ENCODE measurements at regions not wholly inside any gene's neighbourhood (a gene's known extent, or its start where the extent isn't known, plus 50 kb on each side); places are given as distances from the start of the nearest gene placed in this dataset.

DNA sequence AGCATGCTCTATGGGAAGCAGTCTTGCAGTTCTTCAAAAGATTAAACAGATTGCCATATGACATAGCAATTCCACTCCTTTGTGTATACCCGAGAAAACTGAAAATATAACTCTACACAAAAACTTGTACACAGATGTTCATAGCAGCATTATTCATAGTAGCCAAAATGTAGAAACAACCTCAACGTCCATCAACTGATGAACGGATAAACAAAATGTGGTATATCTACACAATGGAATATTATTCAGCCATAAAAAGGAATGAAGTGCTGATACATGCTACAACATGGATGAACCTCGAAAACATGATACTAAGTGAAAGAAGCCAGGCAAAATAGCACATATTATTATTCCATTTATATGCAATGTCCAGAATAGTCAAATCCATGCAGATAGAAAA lies 221.2 kb upstream of the PSMD7 start:
- Histone ChIP-seq H3K4me3 (no peak overlapping the region), H3K27me3 (no peaks in the 10 kb centered on the region), H3K4me1 (no peaks in the 10 kb centered on the region), H3K9me3 (no peaks in the 10 kb centered on the region), H3K36me3 (no peaks in the 10 kb centered on the region), H3K27ac (no peak overlapping the region)
- WGBS: 88% methylated on average over 4 of the region's 4 CpGs
- DNase-seq (ENCODE audit: low spot score in 2 of 2): no peak
- TF ChIP-seq POLR2A (IDR thresholded peaks at IDR 0.05): no peak
- no peak for TF ChIP-seq EP300 (IDR thresholded peaks at IDR 0.05)
- no peak for TF ChIP-seq POLR2AphosphoS5 (IDR thresholded peaks at IDR 0.05)
- TF ChIP-seq, protein P1, sequence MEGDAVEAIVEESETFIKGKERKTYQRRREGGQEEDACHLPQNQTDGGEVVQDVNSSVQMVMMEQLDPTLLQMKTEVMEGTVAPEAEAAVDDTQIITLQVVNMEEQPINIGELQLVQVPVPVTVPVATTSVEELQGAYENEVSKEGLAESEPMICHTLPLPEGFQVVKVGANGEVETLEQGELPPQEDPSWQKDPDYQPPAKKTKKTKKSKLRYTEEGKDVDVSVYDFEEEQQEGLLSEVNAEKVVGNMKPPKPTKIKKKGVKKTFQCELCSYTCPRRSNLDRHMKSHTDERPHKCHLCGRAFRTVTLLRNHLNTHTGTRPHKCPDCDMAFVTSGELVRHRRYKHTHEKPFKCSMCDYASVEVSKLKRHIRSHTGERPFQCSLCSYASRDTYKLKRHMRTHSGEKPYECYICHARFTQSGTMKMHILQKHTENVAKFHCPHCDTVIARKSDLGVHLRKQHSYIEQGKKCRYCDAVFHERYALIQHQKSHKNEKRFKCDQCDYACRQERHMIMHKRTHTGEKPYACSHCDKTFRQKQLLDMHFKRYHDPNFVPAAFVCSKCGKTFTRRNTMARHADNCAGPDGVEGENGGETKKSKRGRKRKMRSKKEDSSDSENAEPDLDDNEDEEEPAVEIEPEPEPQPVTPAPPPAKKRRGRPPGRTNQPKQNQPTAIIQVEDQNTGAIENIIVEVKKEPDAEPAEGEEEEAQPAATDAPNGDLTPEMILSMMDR (IDR thresholded peaks at IDR 0.05): no peak

DNA sequence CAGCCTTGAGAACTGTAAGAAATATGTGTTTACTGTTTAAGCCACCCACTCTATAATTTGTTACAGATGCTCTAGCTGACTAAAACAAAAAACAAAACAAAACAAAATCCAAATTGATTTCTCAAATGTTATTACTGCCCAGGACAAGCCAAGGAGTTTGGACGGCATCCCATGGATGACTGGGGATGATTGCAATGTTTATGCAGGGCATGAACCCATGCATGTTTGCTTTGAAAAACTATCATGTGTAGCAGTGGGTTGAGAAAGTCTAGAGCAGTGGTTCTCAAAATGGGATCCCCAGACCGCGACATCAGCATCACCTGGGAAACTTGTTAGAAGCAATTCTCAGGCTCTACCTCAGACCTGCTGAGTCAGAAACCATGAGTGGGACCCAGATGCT lies 223.2 kb upstream of the PSMD7 start:
- TF ChIP-seq POLR2AphosphoS5 (IDR thresholded peaks at IDR 0.05) (no peak), EP300 (IDR thresholded peaks at IDR 0.05) (no peak), POLR2A (IDR thresholded peaks at IDR 0.05) (no peak)
- no peak overlapping the region for H3K27ac ChIP-seq
- no peaks in the 10 kb centered on the region for H3K27me3 ChIP-seq
- H3K9me3 ChIP-seq: no peaks in the 10 kb centered on the region
- H3K4me3 ChIP-seq: no peak overlapping the region
- WGBS: 88% methylated on average over 3 of the region's 3 CpGs
- peak in 1 of 2 donors; percentile 73 for DNase-seq (ENCODE audit: low spot score in 2 of 2)
- H3K36me3 ChIP-seq: no peaks in the 10 kb centered on the region
- H3K4me1 ChIP-seq: no peaks in the 10 kb centered on the region

DNA sequence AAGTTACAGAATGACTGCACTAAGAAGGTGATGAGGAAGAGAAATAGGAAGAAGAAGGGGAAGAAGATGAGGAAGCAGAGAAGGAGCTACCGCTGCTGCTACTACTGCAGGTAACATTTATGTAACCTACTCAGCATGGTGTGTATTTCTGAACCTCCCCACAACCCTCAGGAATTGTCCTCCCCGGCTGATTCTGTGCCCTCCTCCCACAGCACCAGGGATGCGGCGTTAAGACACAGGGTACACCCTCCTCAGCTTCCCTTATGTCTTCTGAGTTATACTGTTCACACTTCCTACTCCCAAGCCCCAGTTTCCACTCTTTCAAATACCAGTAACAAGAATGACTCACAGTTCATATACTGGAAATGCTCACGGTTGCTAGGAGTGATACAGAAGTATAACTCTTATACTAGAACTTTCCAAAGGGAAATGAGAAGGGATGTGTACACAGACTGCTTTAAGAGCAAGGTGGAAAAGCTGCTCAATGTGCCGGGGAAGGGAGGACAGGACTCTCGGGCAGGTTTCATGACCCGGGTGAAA lies 224.5 kb upstream of the PSMD7 start:
- Histone ChIP-seq H3K36me3 (no peaks in the 10 kb centered on the region), H3K27me3 (no peaks in the 10 kb centered on the region), H3K9me3 (no peaks in the 10 kb centered on the region), H3K4me3 (no peak overlapping the region), H3K4me1 (no peaks in the 10 kb centered on the region), H3K27ac (no peak overlapping the region)
- WGBS: 72% methylated on average over 8 of the region's 8 CpGs
- TF ChIP-seq, protein P1 (IDR thresholded peaks at IDR 0.05): no peak
- TF ChIP-seq POLR2A (IDR thresholded peaks at IDR 0.05) (no peak), EP300 (IDR thresholded peaks at IDR 0.05) (no peak), POLR2AphosphoS5 (IDR thresholded peaks at IDR 0.05) (no peak)
- DNase-seq (ENCODE audit: low spot score in 2 of 2): no peak

DNA sequence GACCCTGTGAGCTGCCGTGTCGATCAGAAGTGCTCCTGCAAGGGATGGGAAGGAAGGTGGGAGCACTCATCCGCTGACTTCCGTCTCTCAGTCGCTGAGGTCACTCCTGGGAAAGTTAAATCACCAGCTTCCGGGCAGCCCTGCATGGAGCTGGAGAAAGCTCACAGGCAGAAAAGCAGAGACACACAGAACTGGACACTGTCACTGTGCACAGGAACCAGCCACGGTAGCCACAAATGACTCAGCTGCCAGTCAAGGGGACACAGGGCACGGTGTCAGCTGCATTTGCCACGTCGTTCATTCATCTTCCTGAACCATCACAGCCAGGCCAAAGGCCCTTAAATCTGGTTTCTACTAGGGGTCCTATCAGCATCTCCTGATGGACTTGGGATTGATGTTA lies 226.4 kb upstream of the PSMD7 start:
- H3K4me1 ChIP-seq: no peaks in the 10 kb centered on the region
- no peak for DNase-seq (ENCODE audit: low spot score in 2 of 2)
- no peaks in the 10 kb centered on the region for H3K9me3 ChIP-seq
- WGBS: 73% methylated on average over 7 of the region's 10 CpGs
- no peaks in the 10 kb centered on the region for H3K27me3 ChIP-seq
- TF ChIP-seq POLR2A (IDR thresholded peaks at IDR 0.05) (no peak), EP300 (IDR thresholded peaks at IDR 0.05) (no peak), POLR2AphosphoS5 (IDR thresholded peaks at IDR 0.05) (no peak)
- TF ChIP-seq, protein P1 (IDR thresholded peaks at IDR 0.05): no peak
- H3K4me3 ChIP-seq: no peak overlapping the region
- H3K27ac ChIP-seq: no peak overlapping the region
- H3K36me3 ChIP-seq: no peaks in the 10 kb centered on the region

DNA sequence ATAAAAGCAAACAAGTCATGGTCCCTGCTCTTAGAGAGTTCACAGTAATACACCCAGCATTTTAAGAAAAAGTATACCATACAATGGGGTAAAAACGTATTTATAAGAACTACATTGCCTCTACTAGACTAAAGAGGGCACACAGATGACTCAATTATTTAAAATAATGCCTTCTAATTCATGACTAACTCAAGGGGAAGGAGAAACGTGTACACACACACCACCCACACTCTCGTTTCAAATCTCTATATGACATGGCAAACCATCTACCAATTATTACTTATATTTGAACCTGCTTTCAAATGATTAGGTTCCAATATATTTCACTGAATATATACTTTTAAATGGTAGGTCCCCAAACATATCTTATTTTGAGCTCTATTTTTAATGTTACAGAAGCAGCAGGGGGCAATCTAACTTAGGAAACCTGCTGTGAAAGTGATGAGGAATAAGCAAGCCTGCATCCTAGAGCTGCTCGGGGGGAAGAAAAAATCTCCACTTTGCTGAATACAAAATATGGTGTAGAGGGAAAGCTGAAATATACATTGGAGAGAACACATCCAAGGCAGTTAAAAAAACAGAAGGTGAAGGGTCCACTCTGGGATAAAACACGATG lies 232.4 kb upstream of the PSMD7 start:
- no peak for DNase-seq (ENCODE audit: low spot score in 2 of 2)

More for the DNA sequence above, 232.4 kb upstream of the PSMD7 start:
- H3K4me1 ChIP-seq: no peaks in the 10 kb centered on the region
- no peaks in the 10 kb centered on the region for H3K9me3 ChIP-seq
- TF ChIP-seq EP300 (IDR thresholded peaks at IDR 0.05) (no peak), POLR2AphosphoS5 (IDR thresholded peaks at IDR 0.05) (no peak), POLR2A (IDR thresholded peaks at IDR 0.05) (no peak)
- TF ChIP-seq, protein P1 (IDR thresholded peaks at IDR 0.05): no peak
- H3K4me3 ChIP-seq: no peak overlapping the region
- WGBS: 45% methylated on average over 5 of the region's 5 CpGs
- no peak overlapping the region for H3K27ac ChIP-seq
- no peaks in the 10 kb centered on the region for H3K36me3 ChIP-seq
- H3K27me3 ChIP-seq: no peaks in the 10 kb centered on the region

Data from suprapubic skin (tissue), 4 donors.